ENCODE measurements at regions not wholly inside any gene's neighbourhood (a gene's known extent, or its start where the extent isn't known, plus 50 kb on each side); places are given as distances from the start of the nearest gene placed in this dataset.

GRCh38 chr19:31415322-31415721 lies 66.1 kb upstream of the TSHZ3 start:
- Histone ChIP-seq H3K18ac (ENCODE audit: low read depth, low read length) (no peak overlapping the region), H2BK5ac (ENCODE audit: low read depth, low read length, poor library complexity, severe bottlenecking) (no peak overlapping the region), H3K9ac (ENCODE audit: low read depth, low read length) (no peak overlapping the region), H3K36me3 (ENCODE audit: control insufficient read depth, insufficient read depth, low read length) (no peaks in the 10 kb centered on the region), H4K8ac (ENCODE audit: low read depth in 2 of 2, low read length in 2 of 2) (no peak overlapping the region), H2BK15ac (ENCODE audit: low read depth, low read length) (no peak overlapping the region), H3K4ac (ENCODE audit: low read depth, low read length) (no peak overlapping the region), H4K91ac (ENCODE audit: insufficient read depth, low read depth, low read length) (no peak overlapping the region), H4K20me1 (ENCODE audit: insufficient read depth, low read length) (no peaks in the 10 kb centered on the region), H3K79me1 (ENCODE audit: low read depth in 1 of 2, low read length in 2 of 2) (no peaks in the 10 kb centered on the region), H3K23ac (ENCODE audit: low read depth, low read length) (no peak overlapping the region), H2BK120ac (ENCODE audit: low read depth, low read length) (no peak overlapping the region), H2AFZ (replicated peaks; ENCODE audit: low read length, poor library complexity) (no peak overlapping the region), H4K5ac (ENCODE audit: low read depth, low read length) (no peak overlapping the region), H3K4me3 (ENCODE audit: insufficient read depth, low read depth, low read length) (no peak overlapping the region), H3K9me3 (ENCODE audit: control insufficient read depth, insufficient read depth, low read length) (no peaks in the 10 kb centered on the region), H3K4me2 (ENCODE audit: low read depth, low read length) (no peak overlapping the region), H3K4me1 (ENCODE audit: control insufficient read depth, insufficient read depth, low read length) (no peaks in the 10 kb centered on the region), H2AK5ac (ENCODE audit: low read depth, low read length) (no peak overlapping the region), H2BK20ac (ENCODE audit: low read depth, low read length) (no peak overlapping the region), H2AK9ac (replicated peaks; ENCODE audit: low read depth, low read length, poor library complexity) (no peak overlapping the region), H3K56ac (ENCODE audit: extremely low read depth, insufficient read depth, low read length) (no peak overlapping the region), H3K9me1 (ENCODE audit: insufficient read depth, low read length) (no peaks in the 10 kb centered on the region), H3K27ac (ENCODE audit: insufficient read depth, low read length) (no peak overlapping the region), H3K27me3 (ENCODE audit: control insufficient read depth, insufficient read depth, low read length) (peaks cover 21% of the 10 kb centered on the region), H3K14ac (replicated peaks; ENCODE audit: low read depth, low read length) (no peak overlapping the region)
- no peak for ATAC-seq (ENCODE audit: low read depth)
- POLR2A ChIA-PET (ENCODE audit: unreplicated experiment) = no interaction called here
- BruUV-seq (replicated peaks) = no TSS peak
- in situ Hi-C loops (cut with MboI; ENCODE audit: low sequenced_read_pairs) (no loop called here), dilution Hi-C loops (cut with HindIII; ENCODE audit: low sequenced_read_pairs, unreplicated experiment) (no loop called here), intact Hi-C loops (cut with micrococcal nuclease) (no loop called here)
- WGBS, 2 experiments (ENCODE audit: extremely low coverage in 2 of 2, insufficient read length in 1 of 2) = no CpG with 5 or more reads among the region's 2 CpGs
- CTCF ChIA-PET = no interaction called here
- no peak for DNase-seq
- TF ChIP-seq CEBPB (IDR thresholded peaks at IDR 0.05; ENCODE audit: low read depth, low read length) = no peak
- TF ChIP-seq ELK1 (IDR thresholded peaks at IDR 0.05; ENCODE audit: borderline replicate concordance, low read depth, low read length) = no peak
- no peak for TF ChIP-seq CTCF (conservative IDR thresholded peaks at IDR 0.05; ENCODE audit: low read depth, low read length)
- no peak for TF ChIP-seq MAZ (IDR thresholded peaks at IDR 0.05; ENCODE audit: borderline replicate concordance, low read depth, low read length)
- no peak for TF ChIP-seq BHLHE40 (IDR thresholded peaks at IDR 0.05; ENCODE audit: low read depth, low read length)
- TF ChIP-seq USF2 (IDR thresholded peaks at IDR 0.05; ENCODE audit: low read depth, low read length) = no peak
- no peak for TF ChIP-seq POLR2A (IDR thresholded peaks at IDR 0.05; ENCODE audit: low read depth, low read length)
- no peak for TF ChIP-seq RAD21 (IDR thresholded peaks at IDR 0.05; ENCODE audit: low read length)
- no peak for TF ChIP-seq SMC3 (IDR thresholded peaks at IDR 0.05; ENCODE audit: low read depth, low read length)
- no peak for TF ChIP-seq FOS (IDR thresholded peaks at IDR 0.05; ENCODE audit: low read depth, low read length)
- TF ChIP-seq MXI1 (IDR thresholded peaks at IDR 0.05; ENCODE audit: borderline replicate concordance, low read depth, low read length) = no peak
- no peak for TF ChIP-seq RFX5 (IDR thresholded peaks at IDR 0.05; ENCODE audit: low read depth, low read length)
- TF ChIP-seq CHD1 (IDR thresholded peaks at IDR 0.05; ENCODE audit: low read depth, low read length) = no peak

All from IMR-90 (cell line).